ENCODE measurements at regions not wholly inside any gene's neighbourhood (a gene's known extent, or its start where the extent isn't known, plus 50 kb on each side); places are given as distances from the start of the nearest gene placed in this dataset.

- TF ChIP-seq KDM4A (IDR thresholded peaks at IDR 0.05; ENCODE audit: low read depth, low read length, severe bottlenecking) (no peak), SIRT6 (IDR thresholded peaks at IDR 0.05; ENCODE audit: low read length) (no peak), SUZ12 (IDR thresholded peaks at IDR 0.05; ENCODE audit: low read length) (no peak), NRF1 (IDR thresholded peaks at IDR 0.05; ENCODE audit: low read depth, low read length) (no peak), TAF7 (optimal IDR thresholded peaks at IDR 0.05; ENCODE audit: borderline replicate concordance, low read depth, low read length) (no peak)
Measured at GRCh38 chr4:33996075-33996718, 2248.1 kb downstream of the ARAP2 start (continued).
